K562 (cell line): ENCODE measurements at regions not wholly inside any gene's neighbourhood (a gene's known extent, or its start where the extent isn't known, plus 50 kb on each side); places are given as distances from the start of the nearest gene placed in this dataset.

ENCODE experiments used
- ATAC-seq: fragments of 200-7000 bp; cut with Tn5 transposase; 3 replicates; pipeline ENCODE4 v1.9.1; 2020; ENCODE audit warnings: moderate library complexity
- BruUV-seq: library from RNA; stranded (reverse); fragments of 400-500 nt; replicated peaks from 2 replicates; lab custom pipeline; 2021; lab: Mats Ljungman, UMichigan
- CTCF ChIA-PET: fragments of 300-600 bp; formaldehyde crosslinking; extraction: SDS; loops from one replicate; lab custom pipeline; 2021; ENCODE audit warnings: low intra/inter-chr PET ratio; lab: Yijun Ruan, JAX
- POLR2A ChIA-PET: fragments of 300-600, 350-650 bp; sonication (Branson Sonifier 250); formaldehyde crosslinking; extraction: SDS; loops from one replicate; lab custom pipeline; 2021; ENCODE audit warnings: antibody characterized with exemption, inconsistent platforms; lab: Yijun Ruan, JAX
- DNase-seq, 4 experiments: peaks; one replicate each; pipeline versions ENCODE4 v3.0.0 to v3.0.0-alpha.2; 2011 to 2018; ENCODE audit warnings: low spot score in 3 of 4, mixed read lengths in 3 of 4; ENCODE audit errors: extremely low read depth in 1 of 4
- FAIRE-seq: peaks from 2 replicates; lab custom pipeline; 2011; peaks lifted over from hg19 to GRCh38; lab: Jason Lieb, UNC
- H2AFZ ChIP-seq: 2 replicates; pipeline ENCODE4 v1.6.0; 2011; ENCODE audit warnings: low read depth, low read length, control low read depth, inconsistent platforms
- H3K27ac ChIP-seq: fragments of 200-600 bp; 3 replicates; pipeline ENCODE4 v1.8.0; 2011; ENCODE audit warnings: low read depth, mild to moderate bottlenecking, control low read depth, inconsistent platforms, low read length, moderate library complexity, mixed read lengths; ENCODE audit errors: extremely low read depth
- H3K27me3 ChIP-seq, 2 experiments: fragments of 300-600 bp in 1 of 2; 2 replicates in 1 of 2; 3 replicates in 1 of 2; pipeline versions ENCODE4 v1.6.0 to v1.8.0; 2011; ENCODE audit warnings: inconsistent platforms in 2 of 2, low read length in 2 of 2, mild to moderate bottlenecking in 1 of 2, mixed read lengths in 1 of 2, moderate library complexity in 1 of 2; ENCODE audit not compliant: control insufficient read depth in 2 of 2, insufficient read depth in 2 of 2
- H3K36me3 ChIP-seq: fragments of 300-600 bp; 3 replicates; pipeline ENCODE4 v1.8.0; 2011; ENCODE audit warnings: mild to moderate bottlenecking, low read length, inconsistent platforms; ENCODE audit not compliant: control insufficient read depth, insufficient read depth
- H3K4me1 ChIP-seq, 2 experiments: fragments of 200-600 bp in 1 of 2; replicated peaks in 1 of 2; 2 replicates in 1 of 2; 3 replicates in 1 of 2; pipeline versions ENCODE4 v1.5.1 to v1.8.0; 2011; ENCODE audit warnings: inconsistent platforms in 2 of 2, low read length in 2 of 2, mild to moderate bottlenecking in 1 of 2, mixed read lengths in 1 of 2, moderate library complexity in 1 of 2; ENCODE audit not compliant: control insufficient read depth in 2 of 2, insufficient read depth in 2 of 2
- H3K4me2 ChIP-seq: 2 replicates; pipeline ENCODE4 v1.6.1; 2011; ENCODE audit warnings: low read length, control low read depth, inconsistent platforms, mixed read lengths; ENCODE audit not compliant: insufficient read depth
- H3K4me3 ChIP-seq: fragments of 200-600 bp; sonication (generic), shearing (Covaris generic); 2 replicates; pipeline ENCODE4 v1.5.1; 2016; ENCODE audit warnings: control low read depth, inconsistent platforms
- H3K79me2 ChIP-seq: fragments of 200-600 bp; 3 replicates; pipeline ENCODE4 v1.8.0; 2011; ENCODE audit warnings: low read length, inconsistent platforms; ENCODE audit not compliant: control insufficient read depth, insufficient read depth
- H3K9ac ChIP-seq, 2 experiments: 2 replicates each; pipeline versions ENCODE4 v1.6.0 to v1.6.1; 2011; ENCODE audit warnings: low read depth in 2 of 2, low read length in 2 of 2, control low read depth in 1 of 2, inconsistent platforms in 1 of 2, mild to moderate bottlenecking in 1 of 2, mixed read lengths in 1 of 2; ENCODE audit not compliant: insufficient read depth in 1 of 2
- H3K9me1 ChIP-seq: one replicate; pipeline ENCODE4 v1.6.0; 2011; ENCODE audit warnings: inconsistent platforms, mild to moderate bottlenecking, low read length, moderate library complexity; ENCODE audit not compliant: control insufficient read depth, insufficient read depth
- H3K9me3 ChIP-seq: replicated peaks from 2 replicates; pipeline ENCODE4 v1.5.1; 2011; ENCODE audit warnings: low read depth, low read length, inconsistent platforms; ENCODE audit not compliant: control insufficient read depth, insufficient read depth
- H4K20me1 ChIP-seq: replicated peaks from 2 replicates; pipeline ENCODE4 v1.6.1; 2011; ENCODE audit warnings: low read length, inconsistent platforms, mixed read lengths; ENCODE audit not compliant: control insufficient read depth, insufficient read depth
- ESRRA ChIP-seq: fragments of 450-650 bp; IDR thresholded peaks from 2 replicates; pipeline ENCODE4 v1.6.1; 2014; ENCODE audit warnings: low read depth, mild to moderate bottlenecking, moderate library complexity, borderline replicate concordance
- KLF6 ChIP-seq: fragments of 250-450 bp; sonication (Bioruptor Pico); IDR thresholded peaks from 2 replicates; pipeline ENCODE4 v1.4.0; 2020; ENCODE audit warnings: mild to moderate bottlenecking, moderate library complexity, borderline replicate concordance
- MBD1 ChIP-seq: fragments of 250-450 bp; sonication (Bioruptor Pico); IDR thresholded peaks from 2 replicates; pipeline ENCODE4 v1.8.0; 2022; ENCODE audit warnings: inconsistent platforms
- MLLT1 ChIP-seq, 2 experiments: fragments of 450-650 bp; IDR thresholded peaks; 2 replicates each; pipeline ENCODE4 v1.6.1; 2016
- PKNOX1 ChIP-seq: fragments of 450-650 bp; IDR thresholded peaks from 2 replicates; pipeline ENCODE4 v1.6.1; 2016
- WGBS: fragments of 100-300 bp; shearing (Covaris generic); methylation state at CpG from one replicate; pipeline ENCODE4 v1.1.6; 2016; ENCODE audit warnings: low coverage, mixed read lengths; ENCODE audit not compliant: insufficient coverage; ENCODE audit errors: missing lambda C conversion rate; 5-methylcytosine and 5-hydroxymethylcytosine counted together
- in situ Hi-C: fragments of 300-500 bp; cut with MboI; formaldehyde crosslinking; loops from 4 replicates; pipeline ENCODE4 v1.15.0; 2018; ENCODE audit warnings: inconsistent platforms, mixed read lengths
- intact Hi-C: fragments of 100-400 bp; cut with micrococcal nuclease; formaldehyde crosslinking; loops from 2 replicates; pipeline ENCODE4 v1.14.2; 2022

- FAIRE-seq: no peak
Measured at GRCh38 chr16:74053312-74053711, 243.3 kb upstream of the PSMD7 start.

GRCh38 chr16:74052016-74052415 lies 244.6 kb upstream of the PSMD7 start:
- Histone ChIP-seq H3K4me3 (no peak overlapping the region), H3K4me1 (no peaks in the 10 kb centered on the region), H3K4me2 (no peak overlapping the region), H3K9ac (no peak overlapping the region), H2AFZ (no peak overlapping the region), H4K20me1 (no peaks in the 10 kb centered on the region), H3K27me3 (no peaks in the 10 kb centered on the region), H3K9me1 (no peaks in the 10 kb centered on the region), H3K9me3 (no peaks in the 10 kb centered on the region), H3K79me2 (no peaks in the 10 kb centered on the region), H3K27ac (no peak overlapping the region), H3K36me3 (no peaks in the 10 kb centered on the region)
- ATAC-seq (no peak), DNase-seq (no peak), FAIRE-seq (no peak)
- in situ Hi-C loops: no loop called here
- no TSS peak for BruUV-seq
- WGBS: 5% methylated on average over 1 of the region's 1 CpG
- TF ChIP-seq KLF6 (CRISPR knock-in tag): no peak
- no peak for TF ChIP-seq MBD1
- peak; percentile 68 for TF ChIP-seq PKNOX1
- no peak for TF ChIP-seq ESRRA
- POLR2A ChIA-PET: interaction anchor here (0.6 kb wide), 1 partner anchor 17 kb away, joined by 4 read pairs; no protein-coding TSS in a partner anchor
- CTCF ChIA-PET: no interaction called here
- intact Hi-C loops: no loop called here

More at GRCh38 chr16:74053312-74053711, 243.3 kb upstream of the PSMD7 start:
- ChIA-PET POLR2A (no interaction called here), CTCF (no interaction called here)
- no peaks in the 10 kb centered on the region for H3K36me3 ChIP-seq
- no peaks in the 10 kb centered on the region for H3K79me2 ChIP-seq
- H3K9me1 ChIP-seq: no peaks in the 10 kb centered on the region
- intact Hi-C loops (no loop called here), in situ Hi-C loops (no loop called here)
- no TSS peak for BruUV-seq
- no peak for DNase-seq
- no peak overlapping the region for H3K4me3 ChIP-seq
- H3K27me3 ChIP-seq: no peaks in the 10 kb centered on the region
- no peak overlapping the region for H3K9ac ChIP-seq
- H3K4me1 ChIP-seq: no peaks in the 10 kb centered on the region
- WGBS: 0% methylated on average over 1 of the region's 1 CpG
- no peaks in the 10 kb centered on the region for H3K9me3 ChIP-seq
- H3K27ac ChIP-seq: no peak overlapping the region
- H3K4me2 ChIP-seq: no peak overlapping the region
- no peak for TF ChIP-seq MLLT1 (IDR thresholded peaks at IDR 0.05)
- no peak for ATAC-seq
- no peak overlapping the region for H2AFZ ChIP-seq
- H4K20me1 ChIP-seq: no peaks in the 10 kb centered on the region
